Activated T-helper 2 cell treated with anti-CD3 and anti-CD28 coated beads, Interferon-gamma antibody, Interleukin-2, Interleukin-4, amounts not matched to agents 10 μg/mL and 5 μg/mL and 100 μg/mL, durations not matched to agents 14 hours and 24 hours and 36 hours (primary cell): ENCODE measurements at regions not wholly inside any gene's neighbourhood (a gene's known extent, or its start where the extent isn't known, plus 50 kb on each side); places are given as distances from the start of the nearest gene placed in this dataset.
"Not testable (repeated sequence)": the region's sequence is repeated elsewhere in the genome, so short reads cannot be mapped to it uniquely, and the experiment has no call there.

Source experiments
- DNase-seq: peaks from one replicate; pipeline ENCODE4 v3.0.0; 2021; ENCODE audit warnings: low spot score
- H3K27ac Mint-ChIP-seq: one replicate; pipeline ENCODE4 v1.8.0; 2021; ENCODE audit warnings: mixed read lengths
- H3K27me3 Mint-ChIP-seq: one replicate; pipeline ENCODE4 v1.8.0; 2021; ENCODE audit warnings: low read depth, mixed read lengths
- H3K36me3 Mint-ChIP-seq: one replicate; pipeline ENCODE4 v1.8.0; 2021; ENCODE audit warnings: low read depth, mixed read lengths
- H3K4me1 Mint-ChIP-seq: one replicate; pipeline ENCODE4 v1.8.0; 2021; ENCODE audit warnings: low read depth, mixed read lengths
- H3K4me3 Mint-ChIP-seq: one replicate; pipeline ENCODE4 v1.8.0; 2021; ENCODE audit warnings: low read depth, mild to moderate bottlenecking, moderate library complexity, mixed read lengths
- H3K9me3 Mint-ChIP-seq: one replicate; pipeline ENCODE4 v1.8.0; 2021; ENCODE audit warnings: mixed read lengths
- intact Hi-C: fragments of 100-400 bp; cut with micrococcal nuclease; formaldehyde crosslinking; loops from one replicate; pipeline ENCODE4 v1.15.1; 2023

DNA sequence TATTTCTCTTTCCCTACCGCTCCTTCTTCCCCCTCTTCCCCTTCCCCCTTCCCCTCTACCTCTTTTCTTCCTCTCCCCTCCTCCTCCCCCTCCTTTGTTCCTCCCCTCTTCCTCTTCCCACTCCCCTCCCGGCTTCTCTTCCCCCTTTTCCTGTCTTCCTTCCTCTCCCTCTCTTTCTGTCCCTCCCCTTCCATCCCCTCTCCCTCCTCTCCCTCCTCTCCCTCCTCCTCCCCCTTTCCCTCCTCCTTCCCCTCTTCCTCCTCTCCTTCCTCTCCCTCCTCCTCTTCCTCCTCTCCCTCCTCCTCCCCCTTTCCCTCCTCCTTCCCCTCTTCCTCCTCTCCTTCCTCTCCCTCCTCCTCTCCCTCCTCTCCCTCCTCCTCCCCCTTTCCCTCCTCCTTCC, 81.5 kb downstream of the TFAP2C start:
- H3K27me3 Mint-ChIP-seq, H3K27ac Mint-ChIP-seq, H3K4me1 Mint-ChIP-seq, H3K36me3 Mint-ChIP-seq, intact Hi-C loops, H3K4me3 Mint-ChIP-seq, DNase-seq, H3K9me3 Mint-ChIP-seq: not testable (repeated sequence)

- intact Hi-C loops = no loop called here
- H3K4me3 Mint-ChIP-seq = no peak overlapping the region
- no peak for DNase-seq
- H3K27ac Mint-ChIP-seq = no peak overlapping the region
- H3K27me3 Mint-ChIP-seq = no peaks in the 10 kb centered on the region
- H3K4me1 Mint-ChIP-seq = no peaks in the 10 kb centered on the region
- H3K36me3 Mint-ChIP-seq = no peaks in the 10 kb centered on the region
- no peaks in the 10 kb centered on the region for H3K9me3 Mint-ChIP-seq
Measured at GRCh38 chr20:56711018-56711417, 81.9 kb downstream of the TFAP2C start.

GRCh38 chr20:56715309-56715708, 86.2 kb downstream of the TFAP2C start:
- DNase-seq = no peak
- H3K36me3 Mint-ChIP-seq = no peaks in the 10 kb centered on the region
- H3K27me3 Mint-ChIP-seq = no peaks in the 10 kb centered on the region
- H3K9me3 Mint-ChIP-seq = no peaks in the 10 kb centered on the region
- H3K4me3 Mint-ChIP-seq = no peak overlapping the region
- intact Hi-C loops = no loop called here
- H3K4me1 Mint-ChIP-seq = no peaks in the 10 kb centered on the region
- no peak overlapping the region for H3K27ac Mint-ChIP-seq

GRCh38 chr20:56715902-56716519, 86.9 kb downstream of the TFAP2C start:
- intact Hi-C loops = no loop called here
- H3K9me3 Mint-ChIP-seq = no peaks in the 10 kb centered on the region
- H3K27me3 Mint-ChIP-seq = no peaks in the 10 kb centered on the region
- H3K27ac Mint-ChIP-seq = no peak overlapping the region
- H3K4me3 Mint-ChIP-seq = no peak overlapping the region
- DNase-seq = no peak
- no peaks in the 10 kb centered on the region for H3K36me3 Mint-ChIP-seq
- H3K4me1 Mint-ChIP-seq = no peaks in the 10 kb centered on the region

- Mint-ChIP-seq H3K36me3 (no peaks in the 10 kb centered on the region), H3K9me3 (no peaks in the 10 kb centered on the region), H3K4me1 (no peaks in the 10 kb centered on the region), H3K4me3 (no peak overlapping the region), H3K27ac (no peak overlapping the region), H3K27me3 (no peaks in the 10 kb centered on the region)
- intact Hi-C loops = no loop called here
- no peak for DNase-seq
Measured at GRCh38 chr20:56716806-56717205, 87.7 kb downstream of the TFAP2C start.

GRCh38 chr20:56718816-56719215, 89.7 kb downstream of the TFAP2C start:
- H3K27me3 Mint-ChIP-seq = no peaks in the 10 kb centered on the region
- H3K27ac Mint-ChIP-seq = no peak overlapping the region
- H3K4me3 Mint-ChIP-seq = no peak overlapping the region
- intact Hi-C loops = no loop called here
- no peaks in the 10 kb centered on the region for H3K9me3 Mint-ChIP-seq
- DNase-seq = no peak
- no peaks in the 10 kb centered on the region for H3K4me1 Mint-ChIP-seq
- H3K36me3 Mint-ChIP-seq = no peaks in the 10 kb centered on the region

DNA sequence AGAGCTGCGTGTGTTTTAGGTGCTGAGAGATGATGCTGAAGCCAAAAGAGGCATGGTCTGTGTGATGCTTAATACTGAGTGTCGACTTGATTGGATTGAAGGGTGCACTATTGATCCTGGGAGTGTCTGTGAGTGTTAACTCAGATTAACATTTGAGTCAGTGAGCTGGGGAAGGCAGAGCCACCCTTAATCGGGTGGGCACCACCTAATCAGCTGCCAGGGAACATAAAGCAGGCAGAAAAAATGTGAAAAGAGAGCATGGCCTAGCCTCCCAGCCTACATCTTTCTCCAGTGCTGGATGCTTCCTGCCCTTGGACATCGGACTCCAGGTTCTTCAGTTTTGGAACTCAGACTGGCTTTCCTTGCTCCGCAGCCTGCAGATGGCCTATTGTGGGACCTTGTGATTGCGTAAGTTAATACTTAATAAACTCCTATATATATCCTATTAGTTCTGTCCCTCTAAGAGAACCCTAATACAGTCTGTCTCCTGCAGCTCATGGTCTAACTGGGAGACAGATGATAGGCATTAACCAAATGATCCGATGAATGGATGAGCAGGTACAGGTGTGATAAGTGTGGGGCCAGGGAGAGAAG, 91.6 kb downstream of the TFAP2C start:
- no peak overlapping the region for H3K4me3 Mint-ChIP-seq
- H3K27me3 Mint-ChIP-seq = no peaks in the 10 kb centered on the region
- no peak for DNase-seq
- intact Hi-C loops = no loop called here
- H3K27ac Mint-ChIP-seq = no peak overlapping the region
- no peaks in the 10 kb centered on the region for H3K9me3 Mint-ChIP-seq
- no peaks in the 10 kb centered on the region for H3K36me3 Mint-ChIP-seq
- H3K4me1 Mint-ChIP-seq = no peaks in the 10 kb centered on the region

- H3K27ac Mint-ChIP-seq = no peak overlapping the region
- no peaks in the 10 kb centered on the region for H3K4me1 Mint-ChIP-seq
- H3K36me3 Mint-ChIP-seq = no peaks in the 10 kb centered on the region
- DNase-seq = no peak
- intact Hi-C loops = no loop called here
- H3K9me3 Mint-ChIP-seq = no peaks in the 10 kb centered on the region
- no peaks in the 10 kb centered on the region for H3K27me3 Mint-ChIP-seq
- H3K4me3 Mint-ChIP-seq = no peak overlapping the region
Measured at GRCh38 chr20:56722042-56722441, 92.9 kb downstream of the TFAP2C start.

DNA sequence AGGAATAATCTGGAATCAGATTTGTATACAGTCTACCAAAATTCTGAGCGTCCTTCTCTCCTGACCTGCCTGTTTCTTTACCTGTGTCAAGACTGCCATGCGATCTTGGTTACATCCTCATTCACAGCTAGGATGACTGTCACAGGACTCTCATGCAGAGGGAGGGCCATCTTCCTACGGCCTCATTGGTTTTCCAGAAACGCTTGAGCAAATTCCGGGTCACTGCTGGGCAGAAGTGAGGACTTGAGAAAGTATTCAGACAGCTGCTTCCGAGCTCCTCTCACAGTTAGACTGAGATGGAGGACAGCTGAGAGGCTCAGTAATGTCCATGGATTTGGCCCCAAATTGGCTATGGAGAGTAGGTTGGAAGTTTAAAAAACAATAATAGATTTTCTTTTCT, 94.2 kb downstream of the TFAP2C start:
- Mint-ChIP-seq H3K4me3 (no peak overlapping the region), H3K27me3 (no peaks in the 10 kb centered on the region), H3K36me3 (no peaks in the 10 kb centered on the region), H3K27ac (no peak overlapping the region), H3K4me1 (no peaks in the 10 kb centered on the region), H3K9me3 (no peaks in the 10 kb centered on the region)
- intact Hi-C loops = no loop called here
- DNase-seq = no peak

GRCh38 chr20:56724241-56724757, 95.2 kb downstream of the TFAP2C start:
- intact Hi-C loops = no loop called here
- H3K4me3 Mint-ChIP-seq = no peak overlapping the region
- no peaks in the 10 kb centered on the region for H3K36me3 Mint-ChIP-seq

GRCh38 chr20:56730003-56730402, 100.9 kb downstream of the TFAP2C start:
- intact Hi-C loops = no loop called here
- H3K27ac Mint-ChIP-seq = no peak overlapping the region
- no peaks in the 10 kb centered on the region for H3K36me3 Mint-ChIP-seq

More at GRCh38 chr20:56724241-56724757, 95.2 kb downstream of the TFAP2C start:
- Mint-ChIP-seq H3K27ac (no peak overlapping the region), H3K9me3 (no peaks in the 10 kb centered on the region), H3K27me3 (no peaks in the 10 kb centered on the region), H3K4me1 (no peaks in the 10 kb centered on the region)
- no peak for DNase-seq

GRCh38 chr20:56730996-56731395, 101.9 kb downstream of the TFAP2C start:
- no peak for DNase-seq
- Mint-ChIP-seq H3K27ac (no peak overlapping the region), H3K4me1 (no peaks in the 10 kb centered on the region), H3K4me3 (no peak overlapping the region), H3K9me3 (no peaks in the 10 kb centered on the region), H3K36me3 (no peaks in the 10 kb centered on the region), H3K27me3 (peaks cover 12% of the 10 kb centered on the region)
- intact Hi-C loops = no loop called here

More at GRCh38 chr20:56730003-56730402, 100.9 kb downstream of the TFAP2C start:
- H3K4me1 Mint-ChIP-seq = no peaks in the 10 kb centered on the region
- H3K4me3 Mint-ChIP-seq = no peak overlapping the region
- no peaks in the 10 kb centered on the region for H3K9me3 Mint-ChIP-seq
- H3K27me3 Mint-ChIP-seq = peaks cover 4% of the 10 kb centered on the region
- DNase-seq = no peak

DNA sequence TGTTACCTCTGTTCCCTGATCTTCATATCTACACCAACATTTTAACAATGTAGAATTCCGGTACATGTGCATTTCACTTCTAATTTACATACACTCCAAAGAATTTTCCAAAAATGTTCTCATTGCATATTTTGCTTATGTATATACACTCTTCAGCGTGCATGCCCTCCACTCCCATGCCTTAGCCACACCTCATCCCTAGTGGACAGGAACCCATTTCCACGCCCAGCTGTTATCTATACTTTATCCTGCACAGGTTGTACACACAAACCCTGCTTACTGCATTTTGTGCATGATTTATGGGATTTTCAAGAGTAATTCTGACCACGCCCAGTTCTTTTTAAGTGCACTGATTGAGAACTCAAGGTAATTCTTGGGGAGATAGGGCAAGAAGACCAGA, 102.4 kb downstream of the TFAP2C start:
- no peaks in the 10 kb centered on the region for H3K4me1 Mint-ChIP-seq
- H3K27ac Mint-ChIP-seq = no peak overlapping the region
- no peaks in the 10 kb centered on the region for H3K9me3 Mint-ChIP-seq
- no peak for DNase-seq
- intact Hi-C loops = no loop called here
- no peaks in the 10 kb centered on the region for H3K36me3 Mint-ChIP-seq
- no peak overlapping the region for H3K4me3 Mint-ChIP-seq
- peaks cover 17% of the 10 kb centered on the region for H3K27me3 Mint-ChIP-seq
